ENCODE measurements at regions not wholly inside any gene's neighbourhood (a gene's known extent, or its start where the extent isn't known, plus 50 kb on each side); places are given as distances from the start of the nearest gene placed in this dataset.

DNA sequence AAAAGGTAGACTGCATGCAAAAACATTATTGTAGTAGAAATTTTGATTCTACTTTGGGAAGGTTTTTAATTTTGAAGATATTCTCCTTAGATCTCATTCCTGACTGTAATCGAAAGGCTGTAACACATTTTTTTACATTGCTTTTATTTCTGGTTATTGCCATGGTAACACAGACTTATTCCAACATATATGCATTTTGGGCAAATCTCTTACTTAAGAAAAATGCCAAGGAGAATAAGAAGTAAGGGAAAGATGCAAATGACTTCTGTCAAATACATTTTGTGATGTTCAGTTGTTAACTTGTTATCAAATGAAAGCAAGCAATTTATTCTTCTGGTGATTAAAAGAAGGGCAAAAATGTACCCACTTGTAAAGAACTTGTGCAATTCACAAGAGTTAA, 267.5 kb downstream of the AASDHPPT start:
- Histone ChIP-seq H3K18ac (ENCODE audit: insufficient read length, low read depth, low read length) (no peak overlapping the region), H3K23me2 (ENCODE audit: insufficient read length, low read depth, low read length, poor library complexity, severe bottlenecking) (no peaks in the 10 kb centered on the region), H3K4me1 (ENCODE audit: insufficient read depth, low read length) (no peaks in the 10 kb centered on the region), H2BK15ac (ENCODE audit: low read depth, low read length) (no peak overlapping the region), H4K91ac (ENCODE audit: insufficient read length, low read depth, low read length) (no peak overlapping the region), H3K4me2 (ENCODE audit: insufficient read depth, insufficient read length, low read length) (no peak overlapping the region), H2BK5ac (ENCODE audit: insufficient read length, low read length) (no peak overlapping the region), H4K5ac (ENCODE audit: insufficient read length, low read depth, low read length) (no peak overlapping the region), H3K4ac (ENCODE audit: low read depth, low read length) (no peak overlapping the region), H3T11ph (ENCODE audit: low read length) (no peak overlapping the region), H4K8ac (replicated peaks; ENCODE audit: insufficient read length, low read depth, low read length) (no peak overlapping the region), H2AFZ (ENCODE audit: low read length) (no peak overlapping the region), H4K20me1 (ENCODE audit: control insufficient read depth, insufficient read depth, insufficient read length) (no peaks in the 10 kb centered on the region), H2BK20ac (ENCODE audit: low read depth, low read length, poor library complexity, severe bottlenecking) (no peak overlapping the region), H3K27me3 (ENCODE audit: insufficient read depth, low read length) (no peaks in the 10 kb centered on the region), H3K14ac (ENCODE audit: insufficient read depth, low read length) (no peak overlapping the region), H3K27ac (ENCODE audit: insufficient read length, low read depth, low read length) (no peak overlapping the region), H2BK120ac (ENCODE audit: low read depth, low read length, poor library complexity, severe bottlenecking) (no peak overlapping the region), H3K23ac (ENCODE audit: insufficient read length, low read depth, low read length) (no peak overlapping the region), H3K79me1 (ENCODE audit: insufficient read depth, low read depth, low read length, poor library complexity, severe bottlenecking) (no peaks in the 10 kb centered on the region), H2AK5ac (ENCODE audit: insufficient read length, low read length) (no peak overlapping the region), H2BK12ac (ENCODE audit: insufficient read length, low read depth, low read length) (no peak overlapping the region), H3K79me2 (ENCODE audit: insufficient read depth, low read length) (no peaks in the 10 kb centered on the region), H3K9ac (ENCODE audit: extremely low read depth, insufficient read length, low read length) (no peak overlapping the region), H3K9me3 (ENCODE audit: control insufficient read depth, low read depth, low read length) (no peaks in the 10 kb centered on the region), H3K56ac (ENCODE audit: insufficient read length, low read depth, low read length) (no peak overlapping the region)
- Mint-ChIP-seq H3K9me3 (peaks cover 5 to 6% of the 10 kb centered on the region in 2 experiments; a peak in 4 of 5 replicates), H3K27ac (no peak overlapping the region), H3K4me1 (0 out of 4 replicates have a peak, but pooled peaks cover 0 to 2% of the 10 kb centered on the region in 2 experiments), H3K27me3 (ENCODE audit: low read depth) (no peaks in the 10 kb centered on the region), H3K36me3 (ENCODE audit: insufficient read depth in 1 of 3, low read depth in 3 of 3) (no peaks in the 10 kb centered on the region), H3K4me3 (no peak overlapping the region)
- no CpG with 5 or more reads among the region's 1 CpG for WGBS (ENCODE audit: extremely low coverage, insufficient read length, low lambda C conversion rate)
- TF ChIP-seq, protein P1, sequence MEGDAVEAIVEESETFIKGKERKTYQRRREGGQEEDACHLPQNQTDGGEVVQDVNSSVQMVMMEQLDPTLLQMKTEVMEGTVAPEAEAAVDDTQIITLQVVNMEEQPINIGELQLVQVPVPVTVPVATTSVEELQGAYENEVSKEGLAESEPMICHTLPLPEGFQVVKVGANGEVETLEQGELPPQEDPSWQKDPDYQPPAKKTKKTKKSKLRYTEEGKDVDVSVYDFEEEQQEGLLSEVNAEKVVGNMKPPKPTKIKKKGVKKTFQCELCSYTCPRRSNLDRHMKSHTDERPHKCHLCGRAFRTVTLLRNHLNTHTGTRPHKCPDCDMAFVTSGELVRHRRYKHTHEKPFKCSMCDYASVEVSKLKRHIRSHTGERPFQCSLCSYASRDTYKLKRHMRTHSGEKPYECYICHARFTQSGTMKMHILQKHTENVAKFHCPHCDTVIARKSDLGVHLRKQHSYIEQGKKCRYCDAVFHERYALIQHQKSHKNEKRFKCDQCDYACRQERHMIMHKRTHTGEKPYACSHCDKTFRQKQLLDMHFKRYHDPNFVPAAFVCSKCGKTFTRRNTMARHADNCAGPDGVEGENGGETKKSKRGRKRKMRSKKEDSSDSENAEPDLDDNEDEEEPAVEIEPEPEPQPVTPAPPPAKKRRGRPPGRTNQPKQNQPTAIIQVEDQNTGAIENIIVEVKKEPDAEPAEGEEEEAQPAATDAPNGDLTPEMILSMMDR (conservative IDR thresholded peaks at IDR 0.05), result no peak
- DNase-seq, result no peak

Measured in H9 (cell line).